ENCODE measurements at regions not wholly inside any gene's neighbourhood (a gene's known extent, or its start where the extent isn't known, plus 50 kb on each side); places are given as distances from the start of the nearest gene placed in this dataset.
"Not testable (repeated sequence)": the region's sequence is repeated elsewhere in the genome, so short reads cannot be mapped to it uniquely, and the experiment has no call there.

DNA sequence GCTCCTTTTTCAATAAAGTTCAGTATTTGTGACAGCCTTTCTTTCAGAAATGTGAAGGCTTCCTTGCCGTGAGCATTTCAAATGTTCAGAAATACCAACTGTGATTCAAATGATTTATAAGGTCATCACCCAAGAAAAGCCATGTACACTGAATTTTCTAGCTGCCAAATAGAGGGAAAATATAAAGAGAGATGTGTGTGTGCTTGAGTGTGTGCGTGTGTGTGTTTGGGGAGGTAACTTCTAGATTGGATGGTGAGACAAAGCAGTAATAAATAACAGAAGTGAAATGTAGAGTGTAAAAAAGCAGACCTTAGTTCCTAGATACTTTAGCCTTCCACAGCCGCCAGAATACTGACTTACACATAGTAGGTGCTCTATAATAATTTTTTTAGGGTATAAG is 577.4 kb downstream of the TBL1XR1 start:
- TF ChIP-seq, protein P1, sequence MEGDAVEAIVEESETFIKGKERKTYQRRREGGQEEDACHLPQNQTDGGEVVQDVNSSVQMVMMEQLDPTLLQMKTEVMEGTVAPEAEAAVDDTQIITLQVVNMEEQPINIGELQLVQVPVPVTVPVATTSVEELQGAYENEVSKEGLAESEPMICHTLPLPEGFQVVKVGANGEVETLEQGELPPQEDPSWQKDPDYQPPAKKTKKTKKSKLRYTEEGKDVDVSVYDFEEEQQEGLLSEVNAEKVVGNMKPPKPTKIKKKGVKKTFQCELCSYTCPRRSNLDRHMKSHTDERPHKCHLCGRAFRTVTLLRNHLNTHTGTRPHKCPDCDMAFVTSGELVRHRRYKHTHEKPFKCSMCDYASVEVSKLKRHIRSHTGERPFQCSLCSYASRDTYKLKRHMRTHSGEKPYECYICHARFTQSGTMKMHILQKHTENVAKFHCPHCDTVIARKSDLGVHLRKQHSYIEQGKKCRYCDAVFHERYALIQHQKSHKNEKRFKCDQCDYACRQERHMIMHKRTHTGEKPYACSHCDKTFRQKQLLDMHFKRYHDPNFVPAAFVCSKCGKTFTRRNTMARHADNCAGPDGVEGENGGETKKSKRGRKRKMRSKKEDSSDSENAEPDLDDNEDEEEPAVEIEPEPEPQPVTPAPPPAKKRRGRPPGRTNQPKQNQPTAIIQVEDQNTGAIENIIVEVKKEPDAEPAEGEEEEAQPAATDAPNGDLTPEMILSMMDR (IDR thresholded peaks at IDR 0.05; ENCODE audit: insufficient read depth, low read depth, low read length), result no peak
- CTCF ChIA-PET, result no interaction called here
- Histone ChIP-seq H3K4me3 (ENCODE audit: low read depth, low read length) (no peak overlapping the region), H3K27me3 (ENCODE audit: control insufficient read depth, insufficient read depth, low read length) (no peaks in the 10 kb centered on the region), H3K36me3 (ENCODE audit: control insufficient read depth, insufficient read depth, low read length) (no peaks in the 10 kb centered on the region)
- POLR2A ChIA-PET, result interaction anchor here (0.7 kb wide), 1 partner anchor 44 kb away, joined by 3 read pairs; no protein-coding TSS in a partner anchor
- DNase-seq (ENCODE audit: low read depth), result no peak

DNA sequence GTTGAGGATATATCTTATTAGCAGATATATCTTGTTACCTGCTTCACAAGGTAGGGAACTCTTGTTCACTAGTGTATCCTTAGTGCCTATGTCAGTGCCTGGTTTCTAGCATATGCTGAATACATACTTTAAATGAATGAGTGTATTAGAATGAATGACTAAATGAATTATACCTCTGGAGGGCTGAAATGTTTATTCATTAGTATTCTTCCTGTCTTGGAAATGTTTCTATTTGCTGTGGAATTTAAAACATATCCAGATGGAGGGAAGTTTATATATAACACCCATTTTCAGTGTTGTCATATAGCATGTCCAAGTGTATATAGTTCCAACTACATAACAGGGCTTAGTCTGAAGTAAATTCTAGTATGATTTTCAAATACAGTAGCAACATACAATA is 581.5 kb downstream of the TBL1XR1 start:
- TF ChIP-seq, protein P1 (IDR thresholded peaks at IDR 0.05; ENCODE audit: insufficient read depth, low read depth, low read length), result no peak
- no peaks in the 10 kb centered on the region for H3K36me3 ChIP-seq (ENCODE audit: control insufficient read depth, insufficient read depth, low read length)
- ChIA-PET POLR2A (no interaction called here), CTCF (no interaction called here)
- DNase-seq (ENCODE audit: low read depth), result no peak
- H3K4me3 ChIP-seq (ENCODE audit: low read depth, low read length), result no peak overlapping the region
- H3K27me3 ChIP-seq (ENCODE audit: control insufficient read depth, insufficient read depth, low read length), result no peaks in the 10 kb centered on the region

DNA sequence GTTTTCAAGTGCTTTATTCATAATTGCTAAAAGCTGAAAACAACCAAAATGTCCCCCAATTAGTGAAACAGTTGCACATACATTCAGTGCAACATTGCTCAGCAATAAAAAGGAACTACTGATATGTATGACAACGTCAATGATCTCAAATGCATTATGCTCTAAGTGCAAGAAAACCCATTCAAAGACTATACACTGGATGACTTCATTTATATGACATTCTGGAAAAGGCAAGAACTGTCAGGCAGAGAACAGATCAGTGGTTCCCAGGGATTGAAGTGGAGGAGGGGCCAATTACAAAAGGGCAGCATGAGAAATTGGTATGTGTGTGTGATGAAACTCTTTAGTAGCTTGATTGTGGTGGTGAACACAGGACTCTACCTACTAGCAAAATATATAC is 585.6 kb downstream of the TBL1XR1 start:
- TF ChIP-seq, protein P1 (IDR thresholded peaks at IDR 0.05; ENCODE audit: insufficient read depth, low read depth, low read length), result no peak
- no peaks in the 10 kb centered on the region for H3K27me3 ChIP-seq (ENCODE audit: control insufficient read depth, insufficient read depth, low read length)
- CTCF ChIA-PET, result no interaction called here
- POLR2A ChIA-PET, result no interaction called here
- H3K36me3 ChIP-seq (ENCODE audit: control insufficient read depth, insufficient read depth, low read length), result no peaks in the 10 kb centered on the region
- no peak overlapping the region for H3K4me3 ChIP-seq (ENCODE audit: low read depth, low read length)
- DNase-seq (ENCODE audit: low read depth), result no peak

DNA sequence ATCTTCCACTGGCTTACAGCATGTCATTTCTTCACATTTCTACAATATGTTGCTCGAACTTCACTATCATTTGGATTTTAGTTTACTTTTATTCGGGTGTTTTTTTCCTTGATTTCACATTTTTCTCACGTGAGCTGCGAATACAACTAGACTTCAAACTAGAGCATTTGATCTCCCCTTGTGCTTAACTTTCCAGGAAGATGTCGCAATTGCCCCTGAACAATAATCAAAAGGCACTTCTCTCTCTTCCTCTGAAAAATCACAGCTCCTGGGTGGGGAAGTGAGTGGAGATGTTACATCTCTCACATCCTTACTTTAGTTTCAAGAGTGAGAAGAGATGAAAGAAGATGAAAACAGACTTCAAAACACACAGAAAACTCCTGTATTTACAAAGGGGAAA is 587.9 kb downstream of the TBL1XR1 start:
- DNase-seq (ENCODE audit: low read depth), result no peak
- TF ChIP-seq, protein P1 (IDR thresholded peaks at IDR 0.05; ENCODE audit: insufficient read depth, low read depth, low read length), result no peak
- POLR2A ChIA-PET, result no interaction called here
- CTCF ChIA-PET, result no interaction called here
- Histone ChIP-seq H3K4me3 (ENCODE audit: low read depth, low read length) (no peak overlapping the region), H3K36me3 (ENCODE audit: control insufficient read depth, insufficient read depth, low read length) (no peaks in the 10 kb centered on the region), H3K27me3 (ENCODE audit: control insufficient read depth, insufficient read depth, low read length) (no peaks in the 10 kb centered on the region)

DNA sequence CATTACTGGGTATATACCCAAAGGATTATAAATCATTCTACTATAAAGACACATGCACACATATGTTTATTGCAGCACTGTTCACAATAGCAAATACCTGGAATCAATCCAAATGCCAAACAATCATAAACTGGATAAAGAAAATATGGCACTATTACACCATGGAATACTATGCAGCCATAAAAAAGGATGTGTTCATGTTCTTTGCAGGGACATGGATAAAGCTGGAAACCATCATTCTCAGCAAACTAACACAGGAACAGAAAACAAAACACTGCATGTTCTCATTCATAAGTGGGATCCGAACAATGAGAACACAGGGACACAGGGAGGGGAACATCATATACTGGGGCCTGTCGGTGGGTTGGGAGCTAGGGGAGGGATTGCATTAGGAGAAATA is 591.7 kb downstream of the TBL1XR1 start:
- H3K27me3 ChIP-seq (ENCODE audit: control insufficient read depth, insufficient read depth, low read length); H3K4me3 ChIP-seq (ENCODE audit: low read depth, low read length); POLR2A ChIA-PET; DNase-seq (ENCODE audit: low read depth); CTCF ChIA-PET; H3K36me3 ChIP-seq (ENCODE audit: control insufficient read depth, insufficient read depth, low read length): not testable (repeated sequence)

DNA sequence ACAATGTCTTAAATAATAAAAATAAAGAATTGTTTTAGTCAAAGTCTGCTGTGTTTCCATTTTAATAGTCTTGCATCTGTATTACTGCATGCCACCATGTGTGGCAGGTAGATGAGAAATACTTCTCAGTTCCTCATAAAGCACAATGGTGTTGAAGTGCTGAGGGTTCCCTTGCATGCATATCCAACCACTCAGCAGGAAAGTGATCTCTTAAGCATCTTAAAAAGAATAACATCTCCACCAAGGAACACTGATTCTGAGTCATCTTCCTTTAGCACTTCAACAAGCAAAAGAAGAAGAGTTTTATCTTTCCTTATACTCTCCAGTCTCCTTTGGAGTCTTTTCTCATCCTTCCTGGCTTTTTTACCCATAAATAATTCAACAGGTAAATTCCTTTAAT is 602.0 kb downstream of the TBL1XR1 start:
- H3K4me3 ChIP-seq (ENCODE audit: low read depth, low read length), result no peak overlapping the region
- TF ChIP-seq, protein P1 (IDR thresholded peaks at IDR 0.05; ENCODE audit: insufficient read depth, low read depth, low read length), result no peak
- CTCF ChIA-PET, result no interaction called here
- POLR2A ChIA-PET, result no interaction called here
- H3K27me3 ChIP-seq (ENCODE audit: control insufficient read depth, insufficient read depth, low read length), result no peaks in the 10 kb centered on the region
- no peak for DNase-seq (ENCODE audit: low read depth)
- no peaks in the 10 kb centered on the region for H3K36me3 ChIP-seq (ENCODE audit: control insufficient read depth, insufficient read depth, low read length)
